GM21381 (cell line): ENCODE measurements at regions not wholly inside any gene's neighbourhood (a gene's known extent, or its start where the extent isn't known, plus 50 kb on each side); places are given as distances from the start of the nearest gene placed in this dataset.
"Not testable (repeated sequence)": the region's sequence is repeated elsewhere in the genome, so short reads cannot be mapped to it uniquely, and the experiment has no call there.

Source experiments
- ATAC-seq: cut with Tn5 transposase; IDR thresholded peaks from one replicate; pipeline ENCODE4 v1.9.1; 2021; ENCODE audit warnings: mild to moderate bottlenecking, moderate library complexity; ENCODE audit not compliant: unreplicated experiment

DNA sequence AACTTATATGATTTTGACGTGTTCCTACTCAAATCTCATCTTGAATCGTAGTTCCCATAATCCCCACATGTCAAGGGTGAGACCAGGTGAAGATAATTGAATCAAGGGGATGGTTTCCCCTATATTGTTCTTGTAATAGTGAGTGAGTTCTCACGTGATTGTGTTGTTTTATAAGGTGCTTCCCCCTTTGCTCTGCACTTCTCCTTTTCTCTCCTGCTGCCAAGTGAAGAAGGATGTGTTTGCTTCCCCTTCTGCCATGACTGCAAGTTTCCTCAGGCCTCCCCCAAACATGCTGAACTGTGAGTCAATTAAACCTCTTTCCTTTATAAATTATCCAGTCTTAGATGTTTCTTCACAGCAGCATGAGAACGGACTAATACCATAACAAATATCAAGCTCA is 83.2 kb downstream of the MANEA start:
- no peak for ATAC-seq

DNA sequence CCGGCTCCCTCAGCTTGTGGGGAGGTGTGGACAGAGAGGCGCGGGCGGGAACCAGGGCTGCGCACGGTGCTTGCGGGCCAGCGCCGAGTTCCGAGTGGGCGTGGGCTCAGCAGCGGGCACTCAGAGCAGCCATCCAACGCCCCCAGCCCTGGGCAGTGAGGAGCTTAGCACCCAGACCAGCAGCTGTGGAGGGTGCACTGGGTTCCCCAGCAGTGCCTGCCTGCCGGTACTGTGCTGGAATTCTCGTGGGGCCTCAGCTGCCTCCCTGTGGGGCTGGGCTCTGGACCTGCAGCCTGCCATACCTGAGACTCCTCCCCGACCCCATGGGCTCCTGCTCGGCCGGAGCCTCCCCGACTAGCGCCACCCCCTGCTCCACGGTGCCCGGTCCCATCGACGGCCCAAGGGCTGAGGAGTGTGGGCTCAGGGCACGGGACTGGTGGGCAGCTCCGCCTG is 92.7 kb downstream of the MANEA start:
- ATAC-seq: no peak

DNA sequence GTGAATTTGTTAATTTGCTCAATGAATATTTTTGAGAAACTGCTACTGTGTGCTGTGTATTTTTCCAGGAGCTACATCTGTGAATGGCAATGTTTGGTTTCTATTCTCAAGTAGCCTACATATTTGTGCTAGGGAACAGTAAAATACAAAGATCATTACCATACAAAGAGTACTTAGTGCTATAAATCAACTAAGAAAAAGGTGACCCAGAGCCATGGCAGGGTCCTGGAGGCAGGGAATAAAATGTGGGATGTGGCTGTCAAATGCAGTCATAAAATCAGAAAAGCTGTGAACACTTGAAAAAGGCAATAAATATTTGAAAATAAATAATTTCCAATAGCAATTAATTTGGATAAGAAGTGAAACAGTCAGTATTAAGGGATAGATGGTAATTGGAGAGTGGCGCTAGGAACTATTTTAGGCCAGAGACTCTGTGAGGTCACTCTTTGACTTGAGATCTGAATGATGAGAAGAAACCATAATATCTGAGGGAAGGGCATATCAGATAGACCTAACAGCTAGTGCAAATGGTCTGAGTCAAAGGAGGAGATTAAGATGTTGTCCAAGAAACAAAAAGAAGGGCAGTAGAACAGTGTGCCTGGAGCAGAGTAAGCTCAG is 98.8 kb downstream of the MANEA start:
- no peak for ATAC-seq

DNA sequence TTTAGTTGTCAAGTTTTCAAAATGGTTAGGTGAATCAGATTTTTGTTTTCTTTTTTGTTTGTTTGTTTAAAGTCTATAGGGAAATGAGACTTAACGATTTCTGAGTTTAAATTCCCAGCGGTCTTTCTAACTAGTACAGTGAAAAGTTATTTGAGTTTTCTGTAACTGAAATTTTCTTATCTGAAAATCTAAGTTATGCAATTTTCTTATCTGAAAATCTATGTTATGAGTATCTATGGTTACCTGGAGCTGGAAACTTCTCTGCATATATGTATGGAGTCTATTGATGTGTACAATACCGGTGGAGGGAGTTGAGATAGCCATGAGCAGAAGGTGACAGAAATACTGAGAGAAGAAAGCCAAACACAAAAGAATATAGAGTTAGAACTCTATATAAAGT is 102.6 kb downstream of the MANEA start:
- ATAC-seq: no peak

DNA sequence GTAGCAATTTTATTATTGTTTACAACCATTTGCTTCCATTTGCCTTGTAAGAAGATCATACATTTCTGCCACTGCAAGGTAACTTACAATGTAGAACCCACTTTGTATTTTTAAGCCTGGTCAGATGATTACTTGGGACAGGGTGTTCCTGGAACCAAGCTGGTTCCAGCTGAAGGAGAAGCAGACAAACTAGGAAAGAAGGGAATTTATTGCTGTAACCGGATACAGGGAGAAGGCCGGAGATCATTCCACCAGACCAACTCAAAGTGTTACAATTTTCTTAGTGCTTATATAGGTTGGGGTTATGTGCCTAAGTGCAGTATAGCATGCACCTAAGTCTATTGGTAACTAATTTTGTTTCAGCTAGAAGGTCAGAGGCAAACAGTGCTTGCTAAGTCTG is 104.4 kb downstream of the MANEA start:
- no peak for ATAC-seq

DNA sequence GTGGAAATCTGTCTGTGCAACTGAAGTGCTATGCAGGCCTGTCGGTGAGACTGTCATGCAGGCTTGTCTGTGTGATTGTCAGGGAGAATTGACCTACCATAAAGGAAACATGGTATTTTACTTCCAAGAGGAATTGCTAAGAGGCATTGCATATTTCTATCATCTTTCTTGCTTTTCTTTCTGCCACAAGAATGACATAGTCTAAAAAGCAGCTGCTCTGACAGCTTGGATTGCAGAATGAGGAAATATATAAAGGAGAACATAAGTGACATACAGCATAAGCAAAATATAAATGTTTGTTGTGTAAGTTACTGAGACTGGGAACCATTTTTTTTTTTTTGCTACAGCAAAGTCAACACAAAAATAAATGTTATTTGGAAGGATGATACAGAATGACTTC is 105.1 kb downstream of the MANEA start:
- ATAC-seq: no peak

DNA sequence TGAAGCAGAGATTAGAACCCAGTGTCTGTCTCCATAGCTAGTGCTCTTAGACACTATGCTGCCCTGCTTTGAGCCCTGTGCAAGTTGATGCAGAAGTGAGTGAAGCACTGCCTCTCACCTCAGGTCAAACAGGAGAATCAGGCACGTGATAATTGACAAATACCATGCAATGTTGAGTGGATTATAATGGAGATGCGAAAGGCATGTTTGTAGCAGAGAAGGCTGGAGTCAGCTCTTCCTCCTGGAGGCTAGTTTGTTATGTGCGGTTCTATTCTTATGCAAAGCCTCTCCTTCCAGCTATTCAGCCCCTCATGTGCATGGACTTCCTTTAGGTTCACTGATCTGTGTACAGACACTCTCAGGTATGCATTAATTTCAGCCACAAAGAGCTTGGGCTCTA is 108.5 kb downstream of the MANEA start:
- no peak for ATAC-seq

DNA sequence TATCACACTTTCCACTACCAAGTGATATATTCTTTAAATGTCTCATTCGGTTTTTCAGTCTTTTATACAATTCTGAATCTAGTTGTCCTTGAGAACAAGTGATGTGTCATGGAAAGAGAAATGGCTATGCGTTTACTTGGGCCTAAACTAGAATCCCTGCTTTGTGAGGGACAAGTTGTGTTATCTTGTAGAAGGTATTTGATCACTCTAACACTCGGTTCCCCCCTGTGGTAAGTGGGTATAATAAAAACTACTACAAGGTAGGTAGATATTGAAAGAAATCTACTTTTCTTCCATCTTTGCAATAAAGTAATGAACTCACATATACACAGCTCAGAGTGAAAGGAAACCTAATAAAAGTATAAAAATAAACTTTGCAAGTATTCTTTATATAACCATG is 108.9 kb downstream of the MANEA start:
- ATAC-seq: no peak

DNA sequence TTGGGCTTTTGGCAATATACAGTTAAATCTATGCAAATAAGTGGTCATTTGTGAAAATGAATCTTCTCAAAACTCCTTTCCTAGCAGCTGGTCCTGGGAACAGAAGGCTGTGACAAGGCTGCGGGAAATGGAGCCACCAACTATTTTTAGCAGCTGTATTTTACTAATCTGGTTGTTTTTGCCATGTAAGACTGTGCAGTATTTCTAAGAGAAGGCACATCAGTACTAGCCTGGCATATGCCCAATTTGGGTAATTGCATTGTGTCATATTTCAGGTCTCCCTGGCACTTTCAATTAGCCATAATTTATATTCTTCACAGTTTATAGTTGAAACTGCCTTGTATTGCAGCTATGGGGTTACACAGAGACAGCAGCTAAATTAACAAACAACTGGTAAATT is 109.6 kb downstream of the MANEA start:
- ATAC-seq: no peak

DNA sequence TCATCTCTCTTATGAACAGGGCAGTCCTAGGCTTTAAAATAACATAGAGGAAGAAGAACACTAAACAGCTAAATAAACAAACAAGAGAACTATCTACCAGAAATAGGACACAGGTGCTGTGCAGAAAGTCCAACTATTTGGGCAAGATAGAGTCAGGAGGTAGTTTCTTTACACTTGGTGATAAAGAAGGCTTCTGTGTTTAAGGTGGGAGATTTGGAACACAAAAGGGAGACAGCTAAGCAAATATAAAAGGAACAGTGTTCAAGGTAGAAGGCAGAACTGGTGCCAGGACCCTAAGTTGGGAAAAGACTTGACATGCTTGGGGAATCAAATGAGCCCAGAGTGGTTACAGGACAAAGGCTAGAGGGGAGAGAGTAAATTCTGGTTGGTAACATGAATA is 110.5 kb downstream of the MANEA start:
- ATAC-seq: no peak

DNA sequence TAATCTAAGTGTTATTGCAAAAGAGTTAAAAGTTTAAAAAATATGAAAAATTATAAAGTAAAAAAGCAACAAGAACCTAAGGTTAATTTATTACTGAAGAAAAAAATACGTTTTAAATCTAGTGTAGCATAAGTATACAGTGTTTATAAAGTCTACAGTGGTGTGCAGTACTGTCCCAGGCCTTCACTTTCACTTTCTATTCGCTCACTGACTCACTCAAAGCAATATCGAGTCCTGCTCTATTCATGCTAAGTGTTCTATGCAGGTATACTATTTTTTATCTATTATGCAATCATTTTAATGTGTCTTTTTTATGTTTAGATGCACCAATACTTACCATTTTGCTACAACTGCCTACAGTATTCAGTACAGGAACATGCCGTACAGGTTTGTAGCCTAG is 113.0 kb downstream of the MANEA start:
- peak; percentile 50 for ATAC-seq

DNA sequence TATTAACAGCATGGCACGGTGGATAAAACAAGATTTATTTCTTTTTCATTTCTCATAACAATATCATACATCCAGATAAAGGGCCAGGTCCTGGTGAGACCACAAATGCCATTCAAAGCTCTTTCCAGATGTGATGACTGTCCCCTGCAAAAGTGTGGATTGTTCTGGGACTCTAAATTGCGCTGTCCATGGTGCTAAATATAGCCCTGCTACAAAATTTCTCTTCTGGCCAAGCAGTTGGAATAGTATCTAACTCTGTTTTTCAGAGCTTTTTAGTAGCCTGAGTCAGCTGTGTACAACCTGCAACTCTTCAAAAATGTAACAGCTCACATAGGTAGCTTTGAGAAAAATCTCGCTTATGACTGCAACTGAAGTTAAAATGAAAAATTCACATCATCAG is 115.8 kb downstream of the MANEA start:
- no peak for ATAC-seq

DNA sequence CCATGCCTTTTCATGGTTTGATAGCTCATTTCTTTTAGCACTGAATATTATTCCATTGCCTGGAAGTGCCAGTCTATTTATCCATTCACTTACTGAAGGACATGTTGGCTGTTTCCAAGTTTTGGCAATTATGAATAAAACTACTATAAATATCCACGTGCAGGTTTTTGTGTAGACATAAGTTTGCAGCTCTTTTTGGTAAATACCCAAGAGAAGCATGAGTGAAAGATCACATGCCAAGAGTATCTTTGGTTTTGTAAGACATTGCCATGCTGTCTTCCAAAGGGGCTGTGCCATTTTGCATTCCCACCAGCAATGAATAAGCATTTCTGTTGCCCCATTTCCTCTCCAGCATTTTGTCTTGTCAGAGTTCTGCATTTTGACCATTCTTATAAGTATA is 120.9 kb downstream of the MANEA start:
- no peak for ATAC-seq

DNA sequence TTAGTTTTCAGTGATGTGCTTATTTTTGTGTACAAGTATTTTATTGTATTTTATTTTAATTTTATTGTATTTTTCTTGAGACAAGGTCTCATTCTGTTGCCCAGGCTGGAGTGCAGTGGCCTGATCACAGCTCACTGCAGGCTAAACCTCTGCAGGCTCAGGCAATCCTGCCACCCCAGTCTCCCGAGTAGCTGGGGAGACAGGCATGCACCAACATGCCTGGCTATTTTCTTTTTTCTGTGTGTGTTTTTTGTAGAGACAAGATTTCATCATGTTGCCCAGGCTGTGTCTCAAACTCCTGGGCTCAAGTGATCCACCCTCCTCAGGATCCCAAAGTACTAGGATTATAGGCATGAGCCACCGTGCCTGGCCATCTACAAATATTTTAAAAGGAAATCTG is 146.3 kb downstream of the MANEA start:
- no peak for ATAC-seq

DNA sequence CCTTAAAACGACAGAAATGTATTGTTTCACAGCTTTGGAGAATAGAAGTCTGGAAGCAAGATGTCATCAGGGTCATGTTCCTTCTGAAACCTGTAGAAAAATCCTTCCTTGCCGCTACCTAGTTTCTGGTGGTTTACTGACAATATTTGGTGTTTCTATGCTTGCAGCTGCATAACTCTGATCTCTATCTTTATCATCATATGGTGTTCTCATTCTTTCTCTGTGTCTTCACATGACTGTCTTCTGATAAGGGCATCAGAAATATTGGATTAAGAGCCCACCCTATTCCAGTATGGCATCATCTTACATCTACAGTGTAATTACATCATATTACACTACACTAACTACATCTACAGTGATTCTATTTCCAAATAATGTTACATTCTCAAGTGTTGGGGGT is 148.0 kb downstream of the MANEA start:
- no peak for ATAC-seq

DNA sequence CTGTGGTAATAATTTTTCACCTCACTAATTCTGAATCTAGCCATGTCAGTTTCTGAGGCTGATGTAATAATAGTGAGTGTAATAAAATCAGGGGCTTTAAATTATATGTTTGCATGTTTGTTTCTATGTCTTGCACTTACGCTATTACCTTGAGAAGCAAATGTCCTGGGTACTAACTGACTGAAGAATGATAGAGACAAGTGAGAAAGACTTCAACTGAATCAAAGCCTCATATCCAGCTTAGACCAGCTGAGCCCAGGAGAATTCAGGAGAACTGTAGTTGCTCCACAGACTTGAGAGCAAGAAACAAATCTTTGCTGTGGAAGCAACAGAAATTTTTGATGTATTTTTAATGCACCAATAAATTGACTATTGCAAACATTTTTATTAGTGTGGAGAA is 162.8 kb downstream of the MANEA start:
- no peak for ATAC-seq

DNA sequence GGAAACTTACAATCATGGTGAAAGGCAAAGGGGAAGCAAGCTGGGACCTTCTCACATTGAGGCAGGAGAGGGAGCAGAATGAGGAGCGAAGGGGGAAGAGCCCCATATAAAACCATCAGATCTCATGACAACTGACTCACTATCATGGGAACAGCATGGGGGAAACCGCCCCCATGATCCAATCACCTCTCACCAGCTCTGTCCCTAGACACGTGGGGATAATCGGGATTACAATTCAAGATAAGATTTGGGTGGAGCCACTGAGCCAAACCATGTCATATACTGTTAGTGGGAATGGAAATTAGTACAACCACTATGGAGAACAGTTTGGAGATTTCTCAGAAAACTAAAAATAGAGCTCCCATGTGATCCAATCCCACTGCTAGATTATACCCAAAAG is 163.7 kb downstream of the MANEA start:
- ATAC-seq: no peak

DNA sequence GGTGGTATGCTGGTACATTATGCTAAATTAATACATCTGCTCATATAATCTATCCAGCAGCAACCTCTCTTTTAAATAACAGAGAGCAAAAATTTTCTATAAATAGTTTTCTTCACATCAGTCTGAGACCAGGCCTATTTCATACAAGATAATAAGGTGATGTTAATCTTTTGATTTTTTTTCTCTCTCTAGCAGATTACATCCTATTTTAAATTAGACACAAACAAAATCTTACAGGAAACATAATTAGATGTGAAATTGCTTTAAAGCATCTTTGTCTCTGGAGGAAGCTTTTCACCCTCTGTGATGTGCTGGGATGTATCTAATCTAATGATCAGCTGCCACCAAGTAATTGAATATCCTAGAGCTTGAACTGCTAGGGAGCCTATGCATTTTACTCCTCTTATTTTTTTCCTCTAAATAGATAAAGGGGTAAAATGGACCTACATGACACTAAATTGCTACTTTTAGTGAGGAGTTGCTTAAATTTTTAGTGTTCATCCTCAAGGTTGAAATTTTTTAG is 165.5 kb downstream of the MANEA start:
- no peak for ATAC-seq

DNA sequence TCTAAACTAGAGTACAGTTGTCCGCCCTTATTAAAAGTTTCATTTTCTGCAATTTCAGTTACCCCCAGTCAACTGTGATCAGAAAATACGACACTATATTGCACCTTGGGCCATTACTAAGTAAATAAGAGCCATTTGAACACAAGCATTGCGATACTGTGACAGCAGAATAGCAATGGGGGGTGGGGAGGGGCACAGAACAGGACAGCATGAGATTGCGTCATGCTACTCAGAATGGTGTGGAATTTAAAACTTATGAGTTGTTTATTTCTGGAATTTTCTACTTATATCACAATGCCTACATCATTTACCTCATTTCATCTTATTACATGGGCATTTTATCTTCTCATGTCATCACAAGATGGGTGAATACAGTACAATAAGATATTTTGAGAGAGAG is 166.3 kb downstream of the MANEA start:
- no peak for ATAC-seq

DNA sequence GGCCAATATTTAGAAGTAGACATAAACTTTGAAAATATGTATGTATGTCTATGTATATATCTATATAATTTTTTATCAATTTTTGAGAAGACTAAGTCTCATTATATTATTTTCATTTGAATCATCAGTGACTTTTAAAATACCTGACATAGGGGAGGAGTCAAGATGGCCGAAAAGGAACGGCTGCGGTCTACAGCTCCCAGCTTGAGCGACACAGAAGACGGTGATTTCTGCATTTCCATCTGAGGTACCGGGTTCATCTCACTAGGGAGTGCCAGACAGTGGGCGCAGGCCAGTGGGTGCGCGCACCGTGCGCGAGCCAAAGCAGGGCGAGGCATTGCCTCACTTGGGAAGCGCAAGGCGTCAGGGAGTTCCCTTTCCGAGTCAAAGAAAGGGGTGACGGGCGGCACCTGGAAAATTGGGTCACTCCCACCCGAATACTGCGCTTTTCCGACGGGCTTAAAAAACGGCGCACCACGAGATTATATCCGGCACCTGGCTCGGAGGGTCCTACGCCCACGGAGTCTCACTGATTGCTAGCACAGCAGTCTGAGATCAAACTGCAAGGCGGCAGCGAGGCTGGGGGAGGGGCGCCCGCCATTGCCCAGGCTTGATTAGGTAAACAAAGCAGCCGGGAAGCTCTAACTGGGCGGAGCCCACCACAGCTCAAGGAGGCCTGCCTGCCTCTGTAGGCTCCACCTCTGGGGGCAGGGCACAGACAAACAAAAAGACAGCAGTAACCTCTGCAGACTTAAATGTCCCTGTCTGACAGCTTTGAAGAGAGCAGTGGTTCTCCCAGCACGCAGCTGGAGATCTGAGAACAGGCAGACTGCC is 181.1 kb downstream of the MANEA start:
- ATAC-seq: not testable (repeated sequence)

DNA sequence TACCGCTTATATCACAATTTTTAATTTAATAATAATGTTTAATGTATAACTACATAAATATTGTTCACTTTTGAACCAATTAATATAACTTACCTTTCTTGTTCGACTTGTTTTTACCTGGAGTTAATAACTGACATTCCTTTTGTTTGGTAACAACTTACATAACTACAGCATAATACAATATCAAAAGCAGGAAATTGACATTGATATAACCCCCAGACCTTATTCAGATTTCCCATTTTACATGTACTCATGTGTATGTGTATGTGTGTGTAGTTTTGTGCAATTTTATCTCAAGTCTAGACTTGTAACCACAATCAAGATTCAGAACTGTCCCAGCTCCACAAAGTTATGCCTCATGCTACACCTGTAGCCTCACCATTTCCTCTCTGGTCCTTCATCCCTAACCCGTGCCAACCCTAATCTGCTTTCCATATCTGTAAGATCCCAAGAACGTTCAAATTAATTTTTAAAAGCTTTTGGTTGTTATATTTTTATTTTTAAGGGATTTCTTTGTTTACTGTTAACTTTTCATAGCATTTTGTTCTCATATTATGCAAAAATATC is 190.6 kb downstream of the MANEA start:
- ATAC-seq: no peak

DNA sequence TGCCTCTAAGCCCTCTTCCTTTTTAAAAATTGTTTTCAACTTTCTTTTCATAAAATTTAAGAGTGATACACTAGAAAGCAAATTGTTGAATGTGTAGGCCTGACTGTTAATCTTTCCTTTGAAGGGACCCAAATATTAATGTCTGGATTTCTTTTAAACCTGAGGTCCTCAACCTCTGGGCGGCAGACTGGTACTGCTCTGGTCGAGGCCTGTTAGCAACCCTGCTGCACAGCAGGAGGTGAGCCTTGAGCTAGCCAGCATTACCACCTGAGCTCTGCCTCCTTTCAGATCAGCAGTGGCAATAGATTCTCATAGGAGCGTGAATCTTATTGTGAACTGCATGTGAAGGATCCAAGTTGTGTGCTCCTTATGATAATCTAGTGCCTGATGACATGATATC is 191.2 kb downstream of the MANEA start:
- ATAC-seq: no peak
